Fibroblast of lung (primary cell): ENCODE measurements at regions not wholly inside any gene's neighbourhood (a gene's known extent, or its start where the extent isn't known, plus 50 kb on each side); places are given as distances from the start of the nearest gene placed in this dataset.

Experiments used
- DNase-seq, 2 donors: peaks; one replicate each; pipeline versions ENCODE4 v3.0.0 to v3.0.0-alpha.2; 2010; ENCODE audit warnings: low read depth in 2 of 2
- H2AFZ ChIP-seq: 2 replicates; pipeline ENCODE4 v1.5.1; 2012; ENCODE audit warnings: low read length, control low read depth, inconsistent platforms
- H3K27ac ChIP-seq: 2 replicates; pipeline ENCODE4 v1.5.1; 2011; ENCODE audit warnings: low read length, control low read depth; ENCODE audit not compliant: insufficient read depth
- H3K27me3 ChIP-seq: 2 replicates; pipeline ENCODE4 v1.5.1; 2011; ENCODE audit warnings: mild to moderate bottlenecking, low read length; ENCODE audit not compliant: control insufficient read depth, insufficient read depth
- H3K36me3 ChIP-seq: 2 replicates; pipeline ENCODE4 v1.5.1; 2011; ENCODE audit warnings: low read length; ENCODE audit not compliant: control insufficient read depth, insufficient read depth
- H3K4me1 ChIP-seq: 2 replicates; pipeline ENCODE4 v1.5.1; 2011; ENCODE audit warnings: low read length; ENCODE audit not compliant: control insufficient read depth, insufficient read depth; ENCODE audit errors: extremely low read depth
- H3K4me2 ChIP-seq: 2 replicates; pipeline ENCODE4 v1.5.1; 2011; ENCODE audit warnings: low read length, control low read depth; ENCODE audit not compliant: insufficient read depth; ENCODE audit errors: extremely low read depth
- H3K4me3 ChIP-seq, 4 experiments: fragments of 200-600 bp in 1 of 4; sonication (generic) in 1 of 4; replicated peaks in 1 of 4; 2 replicates each; pipeline ENCODE4 v1.5.1; 2011 to 2016; ENCODE audit warnings: low read length in 4 of 4, low read depth in 3 of 4, mild to moderate bottlenecking in 3 of 4, control low read depth in 2 of 4, inconsistent platforms in 1 of 4, mixed read lengths in 1 of 4; ENCODE audit not compliant: insufficient read depth in 1 of 4; ENCODE audit errors: control extremely low read depth in 1 of 4
- H3K79me2 ChIP-seq: 2 replicates; pipeline ENCODE4 v1.5.1; 2012; ENCODE audit warnings: mild to moderate bottlenecking, low read length, inconsistent platforms; ENCODE audit not compliant: control insufficient read depth, insufficient read depth
- H3K9ac ChIP-seq: 2 replicates; pipeline ENCODE4 v1.5.1; 2011; ENCODE audit warnings: mild to moderate bottlenecking, low read length, control low read depth; ENCODE audit not compliant: insufficient read depth
- H3K9me3 ChIP-seq: 2 replicates; pipeline ENCODE4 v1.5.1; 2012; ENCODE audit warnings: low read depth, low read length; ENCODE audit not compliant: control insufficient read depth, insufficient read depth
- H4K20me1 ChIP-seq: 2 replicates; pipeline ENCODE4 v1.5.1; 2011; ENCODE audit warnings: low read length; ENCODE audit not compliant: control insufficient read depth, insufficient read depth; ENCODE audit errors: extremely low read depth
- EZH2 ChIP-seq: IDR thresholded peaks from 2 replicates; pipeline ENCODE4 v1.5.1; 2012; ENCODE audit warnings: low read length, control low read depth, mild to moderate bottlenecking; ENCODE audit errors: missing control alignments
- TF ChIP-seq, protein P1 (sequence below), 2 donors: IDR thresholded peaks in 1 of 2; conservative IDR thresholded peaks in 1 of 2; 1 replicate in 1 of 2; 2 replicates in 1 of 2; pipeline ENCODE4 v1.5.1; 2011 to 2012; ENCODE audit warnings: low read length in 2 of 2, control low read depth in 1 of 2, inconsistent platforms in 1 of 2, low read depth in 1 of 2, mild to moderate bottlenecking in 1 of 2

DNA sequence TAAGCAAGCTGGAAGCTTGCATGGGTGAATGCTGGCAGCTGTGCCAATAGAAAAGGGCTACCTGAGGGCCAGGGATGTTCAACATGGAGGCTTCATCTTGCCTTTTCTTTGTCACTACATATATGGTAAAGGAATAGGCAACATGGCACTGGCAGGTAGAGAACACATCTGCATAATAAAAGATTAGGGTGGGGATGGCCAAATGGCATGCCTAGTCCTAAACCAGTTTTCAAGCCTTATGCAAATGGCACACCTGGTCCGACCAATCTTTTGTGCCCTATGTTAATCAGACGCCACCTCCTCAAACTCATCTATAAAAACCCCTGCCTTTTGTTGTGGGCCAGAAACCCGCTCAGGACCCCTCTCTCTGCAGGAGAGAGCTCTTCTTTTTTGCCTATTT, 216.8 kb upstream of the PROK2 start:
- no peaks in the 10 kb centered on the region for H4K20me1 ChIP-seq
- H3K27me3 ChIP-seq = no peaks in the 10 kb centered on the region
- H3K27ac ChIP-seq = no peak overlapping the region
- H3K4me3 ChIP-seq = no peak overlapping the region
- no peak overlapping the region for H3K4me2 ChIP-seq
- no peaks in the 10 kb centered on the region for H3K36me3 ChIP-seq
- DNase-seq = no peak
- TF ChIP-seq, protein P1, sequence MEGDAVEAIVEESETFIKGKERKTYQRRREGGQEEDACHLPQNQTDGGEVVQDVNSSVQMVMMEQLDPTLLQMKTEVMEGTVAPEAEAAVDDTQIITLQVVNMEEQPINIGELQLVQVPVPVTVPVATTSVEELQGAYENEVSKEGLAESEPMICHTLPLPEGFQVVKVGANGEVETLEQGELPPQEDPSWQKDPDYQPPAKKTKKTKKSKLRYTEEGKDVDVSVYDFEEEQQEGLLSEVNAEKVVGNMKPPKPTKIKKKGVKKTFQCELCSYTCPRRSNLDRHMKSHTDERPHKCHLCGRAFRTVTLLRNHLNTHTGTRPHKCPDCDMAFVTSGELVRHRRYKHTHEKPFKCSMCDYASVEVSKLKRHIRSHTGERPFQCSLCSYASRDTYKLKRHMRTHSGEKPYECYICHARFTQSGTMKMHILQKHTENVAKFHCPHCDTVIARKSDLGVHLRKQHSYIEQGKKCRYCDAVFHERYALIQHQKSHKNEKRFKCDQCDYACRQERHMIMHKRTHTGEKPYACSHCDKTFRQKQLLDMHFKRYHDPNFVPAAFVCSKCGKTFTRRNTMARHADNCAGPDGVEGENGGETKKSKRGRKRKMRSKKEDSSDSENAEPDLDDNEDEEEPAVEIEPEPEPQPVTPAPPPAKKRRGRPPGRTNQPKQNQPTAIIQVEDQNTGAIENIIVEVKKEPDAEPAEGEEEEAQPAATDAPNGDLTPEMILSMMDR (conservative IDR thresholded peaks at IDR 0.05 in 1 of 2, IDR thresholded peaks at IDR 0.05 in 1 of 2; ENCODE audit: low read depth in 1 of 2, low read length in 2 of 2) = no peak
- TF ChIP-seq EZH2 = no peak
- H3K9me3 ChIP-seq = no peaks in the 10 kb centered on the region
- no peak overlapping the region for H2AFZ ChIP-seq
- no peak overlapping the region for H3K9ac ChIP-seq
- H3K79me2 ChIP-seq = no peaks in the 10 kb centered on the region
- H3K4me1 ChIP-seq = peaks cover 4% of the 10 kb centered on the region

DNA sequence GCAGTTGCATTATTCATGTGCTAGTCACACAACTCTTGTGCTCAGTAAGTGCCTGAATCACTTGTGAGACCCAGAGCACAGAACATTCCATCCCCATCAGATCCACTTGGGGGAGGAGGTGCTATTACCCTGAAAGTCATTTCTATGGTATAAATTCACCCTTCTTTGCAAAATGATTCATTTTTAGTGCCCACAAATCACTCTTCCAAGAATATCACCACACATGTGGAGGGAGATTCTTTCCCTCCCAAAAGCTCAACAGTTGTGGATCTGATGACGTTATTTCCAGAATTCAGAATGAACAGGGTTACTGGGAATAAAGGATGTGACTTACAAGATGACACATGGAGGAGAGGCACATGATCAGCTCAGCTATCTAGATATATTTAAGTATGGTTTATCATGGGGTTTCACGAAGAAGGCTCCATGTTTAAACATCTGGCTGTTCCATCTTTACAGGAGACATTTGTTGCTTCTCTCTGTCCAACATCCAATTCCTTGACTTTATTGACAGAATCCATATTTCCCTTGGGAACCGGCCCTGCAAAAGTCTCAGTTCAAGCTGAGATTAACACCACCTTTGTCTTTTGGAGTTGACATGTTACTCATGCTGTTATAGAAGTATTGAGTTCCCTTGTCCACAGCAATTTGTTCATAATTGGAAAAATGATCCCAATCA, 214.2 kb upstream of the PROK2 start:
- Histone ChIP-seq H3K79me2 (no peaks in the 10 kb centered on the region), H3K27me3 (no peaks in the 10 kb centered on the region), H3K4me2 (no peak overlapping the region), H3K4me3 (no peak overlapping the region), H3K4me1 (peaks cover 4% of the 10 kb centered on the region), H3K36me3 (no peaks in the 10 kb centered on the region), H3K27ac (peak overlapping the region; percentile 73), H2AFZ (no peak overlapping the region), H3K9ac (peak overlapping the region; percentile 18), H3K9me3 (no peaks in the 10 kb centered on the region), H4K20me1 (no peaks in the 10 kb centered on the region)
- TF ChIP-seq, protein P1 (conservative IDR thresholded peaks at IDR 0.05 in 1 of 2, IDR thresholded peaks at IDR 0.05 in 1 of 2; ENCODE audit: low read depth in 1 of 2, low read length in 2 of 2) = no peak
- TF ChIP-seq EZH2 = no peak
- peak; percentile 87 to 94 for DNase-seq

DNA sequence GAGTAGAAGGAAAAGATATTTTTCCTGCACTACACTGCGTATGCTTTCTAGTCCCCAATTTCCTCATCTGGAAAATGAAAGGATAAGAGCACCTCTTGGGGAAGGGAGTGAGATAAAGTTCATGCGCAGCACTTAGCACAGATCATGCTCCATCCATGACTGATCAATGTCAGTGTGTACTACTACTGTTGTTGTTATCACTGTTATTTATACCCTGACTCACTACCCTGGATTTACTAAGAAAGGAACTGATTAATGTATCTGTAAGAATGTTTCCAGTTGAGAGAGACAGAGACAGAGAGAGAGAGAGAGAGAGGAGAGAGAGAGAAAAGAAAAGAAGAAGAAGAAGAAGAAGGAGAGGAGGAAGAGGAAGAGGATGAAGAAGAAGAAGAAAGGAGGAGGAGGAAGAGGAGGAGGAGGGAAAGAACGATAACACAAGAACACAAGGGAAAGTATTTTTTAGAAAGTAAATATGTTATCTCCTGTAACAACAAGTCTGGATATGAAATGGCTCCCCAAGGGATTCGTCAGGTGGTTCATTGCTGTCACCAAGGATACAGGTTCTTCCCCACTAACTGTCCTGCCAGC, 212.2 kb upstream of the PROK2 start:
- Histone ChIP-seq H3K4me1 (peaks cover 4% of the 10 kb centered on the region), H3K9ac (no peak overlapping the region), H3K36me3 (no peaks in the 10 kb centered on the region), H4K20me1 (no peaks in the 10 kb centered on the region), H3K79me2 (no peaks in the 10 kb centered on the region), H3K4me3 (no peak overlapping the region), H3K27ac (no peak overlapping the region), H2AFZ (no peak overlapping the region), H3K4me2 (no peak overlapping the region), H3K9me3 (no peaks in the 10 kb centered on the region), H3K27me3 (no peaks in the 10 kb centered on the region)
- TF ChIP-seq, protein P1 (conservative IDR thresholded peaks at IDR 0.05 in 1 of 2, IDR thresholded peaks at IDR 0.05 in 1 of 2; ENCODE audit: low read depth in 1 of 2, low read length in 2 of 2) = no peak
- TF ChIP-seq EZH2 = no peak
- DNase-seq = no peak
